K562 (cell line): ENCODE measurements at regions not wholly inside any gene's neighbourhood (a gene's known extent, or its start where the extent isn't known, plus 50 kb on each side); places are given as distances from the start of the nearest gene placed in this dataset.

ENCODE experiments used
- CBFA2T3 ChIP-seq: fragments of 450-650 bp; IDR thresholded peaks from 2 replicates; pipeline ENCODE4 v1.6.1; 2017
- E4F1 ChIP-seq: fragments of 250-450 bp; sonication (Bioruptor Pico); IDR thresholded peaks from 2 replicates; pipeline ENCODE4 v1.5.0; 2021; ENCODE audit warnings: mild to moderate bottlenecking, borderline replicate concordance
- FOSL1 ChIP-seq: fragments of 200-800 bp; sonication (Bioruptor generic); conservative IDR thresholded peaks from 2 replicates; pipeline ENCODE4 v1.6.1; 2016; ENCODE audit warnings: missing genetic modification characterization, missing compliant biosample characterization
- FOXP1 ChIP-seq: sonication (generic); formaldehyde crosslinking; IDR thresholded peaks from 2 replicates; pipeline ENCODE4 v1.8.0; 2022; ENCODE audit warnings: mild to moderate bottlenecking, missing genetic modification reagents
- KLF10 ChIP-seq: fragments of 250-450 bp; sonication (Bioruptor Pico); IDR thresholded peaks from 2 replicates; pipeline ENCODE4 v1.6.1; 2021; ENCODE audit warnings: matching md5 sums
- LARP7 ChIP-seq: fragments of 450-650 bp; IDR thresholded peaks from 2 replicates; pipeline ENCODE4 v1.6.1; 2016
- MAX ChIP-seq: sonication (generic); formaldehyde crosslinking; IDR thresholded peaks from 2 replicates; pipeline ENCODE4 v1.9.0; 2022; ENCODE audit warnings: mild to moderate bottlenecking, missing genetic modification reagents
- MIER1 ChIP-seq: fragments of 450-650 bp; IDR thresholded peaks from 2 replicates; pipeline ENCODE4 v1.6.1; 2016; ENCODE audit warnings: antibody characterized with exemption, mild to moderate bottlenecking, low read depth
- POLR2AphosphoS2 ChIP-seq: IDR thresholded peaks from 2 replicates; pipeline ENCODE4 v1.6.1; 2012; ENCODE audit warnings: low read length, improper control_type of control experiment
- SPI1 ChIP-seq: IDR thresholded peaks from 2 replicates; pipeline ENCODE4 v1.6.1; 2011; ENCODE audit warnings: low read depth, low read length, control low read depth, borderline replicate concordance
- ZBTB40 ChIP-seq, 2 experiments: fragments of 450-650 bp in 1 of 2; sonication (generic) in 1 of 2; formaldehyde crosslinking in 1 of 2; IDR thresholded peaks; 2 replicates each; pipeline versions ENCODE4 v1.7.1 to v1.9.0; 2016 to 2022; ENCODE audit warnings: inconsistent platforms in 1 of 2, mild to moderate bottlenecking in 1 of 2, missing genetic modification reagents in 1 of 2
- ZNF124 ChIP-seq: sonication (generic); formaldehyde crosslinking; IDR thresholded peaks from 2 replicates; pipeline ENCODE4 v1.8.1; 2022; ENCODE audit warnings: missing genetic modification reagents
- ZNF253 ChIP-seq: fragments of 250-450 bp; sonication (Bioruptor Pico); conservative IDR thresholded peaks from 2 replicates; pipeline ENCODE4 v1.6.1; 2021; ENCODE audit warnings: mild to moderate bottlenecking
- ZNF282 ChIP-seq: sonication (generic); formaldehyde crosslinking; IDR thresholded peaks from 2 replicates; pipeline ENCODE4 v1.8.1; 2023; ENCODE audit warnings: missing genetic modification reagents
- ZNF408 ChIP-seq: fragments of 250-450 bp; sonication (Bioruptor Pico); IDR thresholded peaks from 2 replicates; pipeline ENCODE4 v1.4.0; 2020; ENCODE audit warnings: low read depth, mild to moderate bottlenecking, moderate library complexity
- ZNF507 ChIP-seq: conservative IDR thresholded peaks from 2 replicates; pipeline ENCODE4 v1.6.1; 2017; ENCODE audit warnings: missing genetic modification characterization, missing compliant biosample characterization
- ZNF780A ChIP-seq: fragments of 250-450 bp; sonication (Bioruptor Pico); IDR thresholded peaks from 2 replicates; pipeline ENCODE4 v1.5.0; 2021; ENCODE audit warnings: mild to moderate bottlenecking
- ZNF785 ChIP-seq: fragments of 250-450 bp; sonication (Bioruptor Pico); IDR thresholded peaks from 2 replicates; pipeline ENCODE4 v1.4.0; 2020; ENCODE audit warnings: mild to moderate bottlenecking

DNA sequence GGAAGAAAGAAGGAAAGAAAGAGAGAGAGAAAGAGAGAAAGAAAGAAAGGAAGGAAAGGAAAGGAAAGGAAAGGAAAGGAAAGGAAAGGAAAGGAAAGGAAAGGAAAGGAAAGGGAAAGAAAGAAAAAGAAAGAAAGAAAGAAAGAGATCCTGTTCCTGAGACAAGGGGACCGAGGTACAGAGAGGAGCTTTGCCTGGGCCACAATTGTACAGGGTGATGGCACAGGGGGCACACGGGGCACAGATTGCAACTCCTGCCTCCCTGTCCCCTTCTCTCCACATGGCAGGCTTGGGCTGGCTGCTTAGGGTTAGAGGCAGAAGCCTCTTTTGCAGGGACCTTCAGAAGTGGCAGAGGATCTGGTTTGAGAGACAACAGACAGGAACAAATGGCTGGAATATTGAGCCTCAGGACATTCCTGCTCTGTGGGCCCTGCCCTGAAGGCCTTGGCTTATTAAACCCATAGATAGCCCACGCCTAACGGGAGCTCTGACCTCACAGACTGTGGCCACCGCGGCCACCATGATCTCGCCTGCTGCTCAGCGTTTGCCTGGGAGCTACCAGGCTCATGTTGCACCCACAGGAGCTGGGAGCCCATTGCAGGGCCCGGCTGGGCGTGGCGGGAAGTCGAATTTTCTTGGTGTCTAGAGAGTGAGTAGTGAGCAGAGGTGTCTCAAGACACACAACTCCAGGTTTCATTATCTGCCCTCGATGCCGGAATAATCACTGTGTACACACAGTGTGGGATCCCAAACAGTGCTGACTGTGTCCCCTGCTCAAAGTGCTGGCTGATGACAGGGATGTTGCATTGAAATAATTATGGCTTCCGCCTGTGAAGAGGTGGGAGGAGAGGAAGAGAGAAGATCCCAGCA lies 147.9 kb upstream of the NCOR2 start (continued):
- TF ChIP-seq ZBTB40 (IDR thresholded peaks at IDR 0.05) (0 out of 2 replicates have a peak, but pooled peaks have one; percentile 20), ZBTB40 (CRISPR knock-in tag; IDR thresholded peaks at IDR 0.05) (no peak), FOSL1 (tag) (no peak), ZNF507 (tag) (no peak), ZNF780A (CRISPR knock-in tag) (no peak), ZNF282 (CRISPR knock-in tag) (no peak), ZNF785 (CRISPR knock-in tag) (no peak), ZNF253 (no peak), MAX (CRISPR knock-in tag) (no peak), ZNF408 (no peak), SPI1 (no peak), CBFA2T3 (0 out of 2 replicates have a peak, but pooled peaks have one; percentile 9), LARP7 (0 out of 2 replicates have a peak, but pooled peaks have one; percentile 49), E4F1 (no peak), ZNF124 (CRISPR knock-in tag) (no peak), KLF10 (CRISPR knock-in tag) (no peak), MIER1 (no peak), FOXP1 (no peak), POLR2AphosphoS2 (no peak)
